Sigmoid colon (tissue), 3 donors: ENCODE measurements at regions not wholly inside any gene's neighbourhood (a gene's known extent, or its start where the extent isn't known, plus 50 kb on each side); places are given as distances from the start of the nearest gene placed in this dataset.

Experiments
- POLR2A ChIP-seq, 2 donors: fragments of 450-650 bp; IDR thresholded peaks; one replicate each; pipeline ENCODE4 v1.6.1; 2016; ENCODE audit warnings: antibody characterized with exemption in 2 of 2, mild to moderate bottlenecking in 2 of 2, moderate library complexity in 2 of 2
- TF ChIP-seq, protein P1 (sequence below), 4 experiments: fragments of 450-650 bp in 3 of 4; fragments of 200-600 bp in 1 of 4; IDR thresholded peaks; one replicate each; pipeline ENCODE4 v1.5.1; 2016 to 2019; ENCODE audit warnings: antibody characterized with exemption in 4 of 4, mild to moderate bottlenecking in 3 of 4, moderate library complexity in 2 of 4

DNA sequence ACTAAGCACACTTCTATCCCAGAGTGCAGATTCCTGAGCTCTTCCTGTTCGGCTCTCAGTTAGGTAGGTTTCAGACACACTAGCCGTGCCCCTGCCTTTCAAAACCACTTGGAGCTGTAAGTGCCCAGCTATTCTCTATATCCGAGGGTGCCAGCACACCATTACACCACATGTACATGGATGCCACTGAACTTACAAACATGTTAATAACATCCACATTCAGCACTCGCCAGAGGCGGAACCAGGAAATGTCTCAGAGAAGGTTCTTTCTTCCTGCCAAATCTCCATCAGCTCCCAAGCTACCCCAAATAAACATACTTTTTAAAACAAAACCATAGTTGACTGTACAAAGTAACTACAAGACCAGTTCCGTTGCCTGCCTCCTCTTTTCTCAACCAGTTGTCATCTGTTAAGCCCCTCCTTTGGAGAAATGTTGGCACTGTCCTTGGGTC, 78.4 kb upstream of the CTTNBP2NL start:
- TF ChIP-seq, protein P1, sequence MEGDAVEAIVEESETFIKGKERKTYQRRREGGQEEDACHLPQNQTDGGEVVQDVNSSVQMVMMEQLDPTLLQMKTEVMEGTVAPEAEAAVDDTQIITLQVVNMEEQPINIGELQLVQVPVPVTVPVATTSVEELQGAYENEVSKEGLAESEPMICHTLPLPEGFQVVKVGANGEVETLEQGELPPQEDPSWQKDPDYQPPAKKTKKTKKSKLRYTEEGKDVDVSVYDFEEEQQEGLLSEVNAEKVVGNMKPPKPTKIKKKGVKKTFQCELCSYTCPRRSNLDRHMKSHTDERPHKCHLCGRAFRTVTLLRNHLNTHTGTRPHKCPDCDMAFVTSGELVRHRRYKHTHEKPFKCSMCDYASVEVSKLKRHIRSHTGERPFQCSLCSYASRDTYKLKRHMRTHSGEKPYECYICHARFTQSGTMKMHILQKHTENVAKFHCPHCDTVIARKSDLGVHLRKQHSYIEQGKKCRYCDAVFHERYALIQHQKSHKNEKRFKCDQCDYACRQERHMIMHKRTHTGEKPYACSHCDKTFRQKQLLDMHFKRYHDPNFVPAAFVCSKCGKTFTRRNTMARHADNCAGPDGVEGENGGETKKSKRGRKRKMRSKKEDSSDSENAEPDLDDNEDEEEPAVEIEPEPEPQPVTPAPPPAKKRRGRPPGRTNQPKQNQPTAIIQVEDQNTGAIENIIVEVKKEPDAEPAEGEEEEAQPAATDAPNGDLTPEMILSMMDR (IDR thresholded peaks at IDR 0.05): no peak
- no peak for TF ChIP-seq POLR2A (IDR thresholded peaks at IDR 0.05)
